ENCODE measurements at regions not wholly inside any gene's neighbourhood (a gene's known extent, or its start where the extent isn't known, plus 50 kb on each side); places are given as distances from the start of the nearest gene placed in this dataset.

GRCh38 chr11:110824912-110825620 is 112.8 kb upstream of the ARHGAP20 start:
- no peak for DNase-seq

GRCh38 chr11:110818032-110818687 is 105.9 kb upstream of the ARHGAP20 start:
- DNase-seq = no peak

GRCh38 chr11:110812086-110812733 is 100.0 kb upstream of the ARHGAP20 start:
- no peak for DNase-seq

- no peak for DNase-seq
Observed at GRCh38 chr11:110809417-110810199, 97.4 kb upstream of the ARHGAP20 start.

GRCh38 chr11:110808248-110808647 is 96.0 kb upstream of the ARHGAP20 start:
- no peak for DNase-seq

GRCh38 chr11:110807801-110808200 is 95.6 kb upstream of the ARHGAP20 start:
- no peak for DNase-seq

- no peak for DNase-seq
Observed at GRCh38 chr11:110805756-110806155, 93.5 kb upstream of the ARHGAP20 start.

- DNase-seq = no peak
Observed at GRCh38 chr11:110802162-110802561, 89.9 kb upstream of the ARHGAP20 start.

GRCh38 chr11:110801328-110801727 is 89.1 kb upstream of the ARHGAP20 start:
- DNase-seq = no peak

GRCh38 chr11:110798201-110798900 is 86.1 kb upstream of the ARHGAP20 start:
- DNase-seq = no peak

- DNase-seq = peak; percentile 66
Observed at GRCh38 chr11:110797453-110797852, 85.2 kb upstream of the ARHGAP20 start.

GRCh38 chr11:110795112-110795624 is 82.9 kb upstream of the ARHGAP20 start:
- DNase-seq = no peak

GRCh38 chr11:110793556-110793955 is 81.3 kb upstream of the ARHGAP20 start:
- DNase-seq = no peak

- no peak for DNase-seq
Observed at GRCh38 chr11:110791621-110792020, 79.4 kb upstream of the ARHGAP20 start.

GRCh38 chr11:110787680-110788079 is 75.4 kb upstream of the ARHGAP20 start:
- no peak for DNase-seq

GRCh38 chr11:110786226-110786902 is 74.1 kb upstream of the ARHGAP20 start:
- DNase-seq = no peak

- no peak for DNase-seq
Observed at GRCh38 chr11:110785398-110785797, 73.2 kb upstream of the ARHGAP20 start.

GRCh38 chr11:110782616-110783015 is 70.4 kb upstream of the ARHGAP20 start:
- no peak for DNase-seq

- no peak for DNase-seq
Observed at GRCh38 chr11:110779108-110779507, 66.9 kb upstream of the ARHGAP20 start.

- no peak for DNase-seq
Observed at GRCh38 chr11:110778343-110778742, 66.1 kb upstream of the ARHGAP20 start.

GRCh38 chr11:110777775-110778174 is 65.5 kb upstream of the ARHGAP20 start:
- no peak for DNase-seq

- DNase-seq = no peak
Observed at GRCh38 chr11:110776081-110776480, 63.8 kb upstream of the ARHGAP20 start.
